Astrocyte of the cerebellum (primary cell): ENCODE measurements at regions not wholly inside any gene's neighbourhood (a gene's known extent, or its start where the extent isn't known, plus 50 kb on each side); places are given as distances from the start of the nearest gene placed in this dataset.

ENCODE experiments used
- DNase-seq: peaks from one replicate; pipeline ENCODE4 v3.0.0-alpha.2; 2011; ENCODE audit warnings: low read depth
- H3K4me3 ChIP-seq: 2 replicates; pipeline ENCODE4 v1.5.1; 2011; ENCODE audit warnings: mild to moderate bottlenecking, low read depth, low read length, moderate library complexity
- in situ Hi-C: cut with HindIII; loops from 2 replicates; pipeline ENCODE4 v1.10.0; 2017; ENCODE audit warnings: low sequenced_read_pairs
- TF ChIP-seq, protein P1 (sequence below): IDR thresholded peaks from 2 replicates; pipeline ENCODE4 v1.5.1; 2012; ENCODE audit warnings: low read length, low read depth, moderate library complexity, mild to moderate bottlenecking; ENCODE audit errors: missing control alignments

DNA sequence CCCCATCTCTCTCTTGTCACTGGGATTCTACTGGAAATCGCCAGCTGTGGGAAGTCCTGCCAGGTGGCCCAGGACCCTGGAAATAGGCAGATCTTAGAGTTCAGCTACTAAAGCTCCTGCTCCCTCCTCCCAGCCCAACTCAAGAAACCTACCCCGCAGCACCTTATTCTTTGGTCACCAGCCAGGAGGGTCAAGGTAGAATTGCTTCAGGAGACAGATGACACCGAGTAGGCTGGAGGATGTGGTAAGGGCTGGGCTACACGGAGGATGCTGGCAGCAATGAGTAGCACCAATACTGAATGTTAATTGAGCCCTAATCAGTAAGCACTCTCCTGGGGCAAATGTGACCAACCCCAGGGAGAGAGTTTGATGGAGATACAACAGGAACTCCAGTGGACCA lies 119.7 kb upstream of the VASH1 start:
- TF ChIP-seq, protein P1, sequence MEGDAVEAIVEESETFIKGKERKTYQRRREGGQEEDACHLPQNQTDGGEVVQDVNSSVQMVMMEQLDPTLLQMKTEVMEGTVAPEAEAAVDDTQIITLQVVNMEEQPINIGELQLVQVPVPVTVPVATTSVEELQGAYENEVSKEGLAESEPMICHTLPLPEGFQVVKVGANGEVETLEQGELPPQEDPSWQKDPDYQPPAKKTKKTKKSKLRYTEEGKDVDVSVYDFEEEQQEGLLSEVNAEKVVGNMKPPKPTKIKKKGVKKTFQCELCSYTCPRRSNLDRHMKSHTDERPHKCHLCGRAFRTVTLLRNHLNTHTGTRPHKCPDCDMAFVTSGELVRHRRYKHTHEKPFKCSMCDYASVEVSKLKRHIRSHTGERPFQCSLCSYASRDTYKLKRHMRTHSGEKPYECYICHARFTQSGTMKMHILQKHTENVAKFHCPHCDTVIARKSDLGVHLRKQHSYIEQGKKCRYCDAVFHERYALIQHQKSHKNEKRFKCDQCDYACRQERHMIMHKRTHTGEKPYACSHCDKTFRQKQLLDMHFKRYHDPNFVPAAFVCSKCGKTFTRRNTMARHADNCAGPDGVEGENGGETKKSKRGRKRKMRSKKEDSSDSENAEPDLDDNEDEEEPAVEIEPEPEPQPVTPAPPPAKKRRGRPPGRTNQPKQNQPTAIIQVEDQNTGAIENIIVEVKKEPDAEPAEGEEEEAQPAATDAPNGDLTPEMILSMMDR, result no peak
- in situ Hi-C loops, result no loop called here
- no peak overlapping the region for H3K4me3 ChIP-seq
- DNase-seq, result no peak

DNA sequence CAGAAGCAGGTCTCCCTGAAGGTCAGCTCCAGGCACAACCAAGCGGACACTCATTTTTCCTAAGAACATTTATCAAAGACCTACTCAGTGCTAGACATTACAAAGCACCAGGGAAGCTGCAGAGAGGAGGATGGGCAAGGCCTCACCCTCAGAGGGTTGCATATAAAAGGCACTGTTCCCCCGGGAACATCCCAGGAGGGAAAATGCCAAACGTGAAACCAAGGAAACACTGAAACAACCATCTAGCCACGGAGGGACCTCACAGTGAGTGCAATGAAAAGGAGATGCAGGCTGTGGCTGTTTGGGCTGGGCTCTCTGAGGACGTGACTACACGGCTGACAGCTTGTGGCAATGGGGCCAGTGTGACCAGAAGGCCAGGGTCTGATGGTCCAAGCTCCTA lies 117.4 kb upstream of the VASH1 start:
- DNase-seq, result no peak
- TF ChIP-seq, protein P1, result no peak
- H3K4me3 ChIP-seq, result no peak overlapping the region
- in situ Hi-C loops, result no loop called here

DNA sequence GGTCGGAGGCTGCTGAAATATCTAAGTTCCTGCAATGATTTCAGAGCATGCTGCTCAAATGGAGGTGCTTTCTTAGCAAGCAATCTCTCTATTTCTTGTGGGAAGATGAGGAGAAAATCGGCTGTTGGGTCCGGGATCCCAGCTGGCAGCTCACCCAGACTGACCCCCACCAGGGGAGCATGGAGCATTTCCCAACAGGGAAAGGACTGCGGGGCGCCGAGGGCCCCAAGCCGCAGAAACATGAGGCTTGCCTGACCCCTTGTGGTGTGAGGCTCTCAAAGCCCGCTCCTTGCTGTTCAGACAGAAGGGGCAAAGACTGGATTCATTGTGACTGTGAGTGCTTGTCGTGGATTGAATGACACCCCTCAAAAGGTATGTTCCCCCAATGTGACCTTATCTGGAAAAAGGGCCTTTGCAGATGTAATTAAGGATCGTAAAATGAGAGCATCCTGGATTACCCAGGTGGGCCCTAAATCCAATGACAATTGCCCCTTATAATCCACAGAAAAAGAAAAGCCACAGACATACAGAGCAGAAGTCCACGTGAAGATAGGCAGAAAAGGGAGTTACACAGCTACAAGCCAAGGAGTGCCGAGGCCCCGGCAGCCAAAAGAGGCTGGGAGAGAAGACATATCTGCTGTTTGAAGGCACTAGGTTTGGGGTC lies 116.3 kb upstream of the VASH1 start:
- DNase-seq, result peak; percentile 4

DNA sequence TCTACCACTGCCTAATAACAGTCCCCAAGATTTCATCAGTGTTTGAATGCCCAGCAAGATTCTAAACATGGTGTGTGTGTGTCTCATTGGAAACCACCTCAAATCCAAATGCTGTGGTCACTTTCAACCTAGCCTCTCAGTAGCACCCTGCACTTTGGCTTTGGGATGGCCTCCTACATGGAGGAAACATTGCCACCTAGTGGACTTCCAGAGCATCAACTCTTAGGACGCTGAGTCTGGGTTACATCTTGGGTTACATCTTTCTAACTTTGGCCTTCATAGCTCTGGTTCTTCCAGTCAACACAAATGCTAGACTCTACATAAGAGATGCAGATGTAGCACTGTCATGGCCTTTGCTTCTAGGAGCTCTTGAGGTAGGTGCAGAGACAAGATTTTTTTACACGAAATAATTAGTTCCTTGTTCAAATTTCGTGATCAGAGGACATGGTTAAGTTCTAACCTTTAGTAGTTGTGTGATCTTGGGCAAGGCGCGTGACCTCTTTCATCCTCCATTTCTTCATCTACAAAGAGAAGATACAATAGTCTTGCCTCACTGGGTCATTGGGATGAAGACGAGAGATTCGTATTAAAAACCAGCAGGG lies 113.5 kb upstream of the VASH1 start:
- DNase-seq, result peak; percentile 28
- no peak overlapping the region for H3K4me3 ChIP-seq
- in situ Hi-C loops, result no loop called here
- TF ChIP-seq, protein P1, result peak; percentile 89

More for the DNA sequence above, 116.3 kb upstream of the VASH1 start:
- TF ChIP-seq, protein P1, result peak; percentile 60
- in situ Hi-C loops, result no loop called here
- H3K4me3 ChIP-seq, result no peak overlapping the region

DNA sequence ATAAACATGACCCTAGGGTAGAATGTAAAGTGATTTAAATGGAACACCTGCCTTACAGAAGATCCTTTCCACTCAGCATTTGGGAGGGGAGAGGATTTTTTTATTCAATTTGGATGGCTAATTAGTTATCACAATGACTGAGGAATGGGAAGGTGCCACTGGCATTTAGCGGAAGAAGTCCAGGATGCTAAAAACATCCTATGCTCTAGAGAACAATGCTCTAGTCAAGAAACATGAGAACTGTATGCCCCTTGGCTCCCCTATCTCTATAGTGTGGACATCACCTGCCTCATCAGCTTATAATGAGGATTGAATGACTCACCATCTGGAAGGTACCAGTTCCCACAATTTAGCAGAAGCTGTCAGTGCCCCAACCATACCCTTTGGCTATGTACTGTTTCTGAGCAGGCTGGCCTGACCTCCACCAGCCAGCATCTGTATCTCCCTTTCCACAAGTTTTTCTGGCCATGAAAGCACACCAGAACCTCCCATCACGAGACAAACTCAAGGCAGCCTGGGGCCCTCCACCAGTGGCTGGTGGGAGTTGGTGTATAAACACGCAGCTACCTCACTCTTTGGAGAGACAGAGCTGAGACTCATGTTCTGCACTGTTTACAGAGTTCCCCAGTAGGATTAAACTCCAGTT lies 109.7 kb upstream of the VASH1 start:
- TF ChIP-seq, protein P1, result no peak
- no peak for DNase-seq
- in situ Hi-C loops, result no loop called here
- no peak overlapping the region for H3K4me3 ChIP-seq

DNA sequence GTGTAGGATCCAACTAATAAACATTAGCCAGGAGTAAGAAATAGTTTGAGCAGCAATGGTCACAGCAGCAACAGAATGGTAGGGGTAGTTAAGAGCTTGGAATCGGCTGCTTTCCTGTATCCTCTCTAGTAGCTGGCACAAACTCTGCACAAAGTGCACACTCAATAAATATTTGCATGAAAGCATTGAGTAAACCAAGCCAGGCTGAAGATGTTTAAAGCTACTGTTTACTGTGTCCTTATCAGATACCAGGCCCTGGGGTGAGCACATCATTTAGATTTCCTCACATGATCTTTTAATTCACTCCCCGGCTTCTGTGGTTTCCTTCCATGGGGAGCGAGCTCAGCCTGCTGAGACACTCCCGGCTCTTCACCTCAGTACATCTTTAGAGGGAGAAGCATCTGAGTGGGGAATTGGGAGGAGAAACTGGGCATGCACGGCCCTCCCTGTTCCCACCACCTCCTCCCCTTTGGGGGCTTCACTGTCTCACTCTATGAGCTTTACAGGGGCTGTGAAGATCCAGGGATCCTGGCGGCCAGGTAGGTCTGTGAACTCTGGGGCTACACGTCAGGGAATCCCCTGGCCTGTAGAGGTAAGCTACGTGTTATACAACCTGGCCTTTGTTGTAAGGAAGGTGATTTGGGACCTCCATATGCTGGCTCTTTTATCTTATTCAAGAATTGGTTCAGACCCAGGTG lies 107.2 kb upstream of the VASH1 start:
- in situ Hi-C loops, result no loop called here

More for the DNA sequence above, 107.2 kb upstream of the VASH1 start:
- TF ChIP-seq, protein P1, result no peak
- no peak for DNase-seq
- no peak overlapping the region for H3K4me3 ChIP-seq
